Endometrium (tissue), 2 donors: ENCODE measurements at regions not wholly inside any gene's neighbourhood (a gene's known extent, or its start where the extent isn't known, plus 50 kb on each side); places are given as distances from the start of the nearest gene placed in this dataset.

Experiments
- FAIRE-seq: peaks from 2 replicates; lab custom pipeline; 2012; peaks lifted over from hg19 to GRCh38; lab: Jason Lieb, UNC
- donor health status: control.
- donor health status: control.

DNA sequence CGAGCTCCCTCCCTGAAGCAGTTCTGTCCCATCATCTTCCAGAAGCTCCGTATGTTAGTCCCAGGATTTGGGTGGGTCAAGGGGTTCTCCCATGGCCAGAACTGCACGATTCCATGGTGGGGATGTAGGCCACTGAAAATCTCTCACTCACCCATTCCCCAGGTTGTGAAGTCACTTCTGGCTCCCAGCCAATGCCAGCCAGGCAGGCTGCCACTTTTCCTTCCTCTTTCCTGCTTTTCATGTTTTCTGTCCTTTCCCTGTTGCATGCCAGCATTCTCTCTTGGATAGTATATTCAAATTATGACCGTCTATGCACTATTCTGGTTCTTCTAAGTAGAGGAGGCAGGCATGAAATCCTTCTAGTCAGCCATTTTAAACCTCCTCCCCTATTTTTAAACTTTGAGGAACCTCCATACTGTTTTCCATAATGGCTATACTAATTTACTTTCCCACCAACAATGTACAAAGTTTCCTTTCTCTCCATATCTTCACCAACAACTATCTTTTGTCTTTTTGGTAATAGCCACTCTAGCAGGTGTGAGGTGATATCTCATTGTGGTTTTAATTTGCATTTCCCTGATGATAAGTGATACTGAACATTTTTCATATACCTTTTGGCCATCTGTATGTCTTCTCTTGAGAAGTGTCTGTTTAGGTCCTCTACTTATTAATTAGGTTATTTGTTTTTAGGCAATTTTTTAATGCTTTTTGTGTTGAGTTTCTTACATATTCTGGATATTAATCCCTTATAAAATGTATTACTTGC, 182.1 kb upstream of the TET2 start:
- no peak for FAIRE-seq

GRCh38 chr4:104966349-104967033, 180.2 kb upstream of the TET2 start:
- peak; percentile 48 for FAIRE-seq

- FAIRE-seq = no peak
Observed at GRCh38 chr4:104967034-104967401, 179.7 kb upstream of the TET2 start.

GRCh38 chr4:104969394-104970082, 177.1 kb upstream of the TET2 start:
- FAIRE-seq = no peak

- FAIRE-seq = no peak
Observed at GRCh38 chr4:104971462-104971861, 175.2 kb upstream of the TET2 start.

DNA sequence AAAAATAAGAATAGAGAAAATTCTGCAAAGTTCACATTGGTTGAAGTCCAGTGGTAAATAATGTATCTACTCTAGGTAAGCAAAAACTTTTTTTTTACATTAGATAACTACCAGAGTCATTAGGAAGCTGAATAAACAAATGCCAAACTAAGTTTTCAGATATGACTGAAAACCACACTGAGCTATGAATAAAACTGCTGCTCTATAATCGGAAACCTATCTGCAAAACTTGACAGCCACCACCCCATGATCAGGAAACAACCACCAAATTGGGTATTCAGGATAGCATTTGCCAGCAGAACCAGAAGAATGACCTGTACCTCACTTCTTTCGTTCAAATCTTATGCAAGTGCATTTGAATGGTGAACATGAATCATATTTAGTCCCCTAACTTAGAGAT, 173.0 kb upstream of the TET2 start:
- FAIRE-seq = no peak

DNA sequence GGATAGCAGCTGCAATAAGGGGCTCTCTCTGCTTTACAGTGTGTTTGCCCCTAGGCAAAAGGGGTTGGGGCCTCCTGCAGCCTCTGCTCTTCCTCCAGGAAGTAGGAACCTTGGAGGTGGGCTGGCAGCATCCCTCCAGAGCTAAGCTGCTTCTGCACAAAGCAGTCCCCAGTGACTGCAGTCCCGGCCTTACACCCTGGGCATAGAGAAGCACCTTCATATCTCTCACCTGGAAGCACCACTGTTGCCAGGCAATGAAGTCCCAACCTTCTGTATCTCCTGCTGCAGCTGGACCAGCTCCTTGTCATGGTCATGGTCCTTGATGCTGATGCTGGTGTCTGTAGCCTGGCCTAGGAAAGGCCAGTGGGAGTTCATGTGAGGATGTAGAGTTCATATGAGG, 171.1 kb upstream of the TET2 start:
- no peak for FAIRE-seq

DNA sequence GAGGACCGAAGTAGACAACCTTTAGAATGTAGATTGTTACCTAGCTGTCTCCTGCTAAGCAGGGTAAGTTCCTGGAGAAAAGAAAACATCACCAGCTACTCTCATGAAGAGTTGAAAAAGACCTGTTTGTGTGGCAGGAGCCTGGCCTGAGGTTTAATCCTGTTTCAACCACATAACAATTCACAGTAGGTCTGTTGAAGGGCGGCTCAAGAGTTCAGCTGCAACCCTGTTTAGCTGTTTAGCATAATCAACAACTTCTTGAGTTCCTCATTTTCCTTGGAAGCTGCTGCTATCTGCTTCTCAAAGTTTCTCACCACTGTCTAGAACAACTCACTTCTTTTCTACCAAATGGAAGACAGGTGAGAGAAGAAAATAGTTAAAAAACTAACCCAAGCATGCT, 170.4 kb upstream of the TET2 start:
- FAIRE-seq = no peak

DNA sequence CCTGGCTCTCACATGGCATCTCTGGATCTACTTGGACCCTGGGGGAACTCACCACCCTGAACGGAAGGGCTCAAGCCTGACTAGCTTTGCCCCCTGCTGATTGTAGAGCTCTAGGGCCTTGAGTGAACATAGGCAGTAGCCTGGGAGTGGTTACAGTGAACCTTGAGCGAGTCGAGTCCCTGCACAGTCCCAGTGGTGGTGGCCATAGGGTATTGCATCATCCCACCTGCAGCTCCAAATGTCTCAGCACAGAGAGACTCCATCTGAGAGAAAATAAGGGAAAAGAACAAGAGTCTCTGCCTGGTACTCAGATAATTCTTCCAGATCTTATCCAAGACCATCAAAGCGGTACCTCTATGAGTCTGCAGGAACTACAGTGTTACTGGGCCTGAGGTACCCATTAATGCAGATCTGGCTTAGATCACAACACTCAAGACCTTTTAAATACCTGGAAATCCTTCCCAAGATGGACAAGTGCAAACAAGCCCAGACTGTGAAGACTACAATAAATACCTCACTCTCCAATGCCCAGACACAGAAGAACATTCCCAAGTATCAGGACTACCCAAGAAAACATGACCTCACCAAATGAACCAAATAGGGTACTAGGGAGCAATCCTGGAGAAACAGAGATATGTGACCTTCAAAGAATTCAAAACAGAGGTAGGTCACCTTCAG, 167.5 kb upstream of the TET2 start:
- no peak for FAIRE-seq

- no peak for FAIRE-seq
Observed at GRCh38 chr4:104983615-104984179, 163.0 kb upstream of the TET2 start.

- no peak for FAIRE-seq
Observed at GRCh38 chr4:104986306-104986705, 160.4 kb upstream of the TET2 start.

DNA sequence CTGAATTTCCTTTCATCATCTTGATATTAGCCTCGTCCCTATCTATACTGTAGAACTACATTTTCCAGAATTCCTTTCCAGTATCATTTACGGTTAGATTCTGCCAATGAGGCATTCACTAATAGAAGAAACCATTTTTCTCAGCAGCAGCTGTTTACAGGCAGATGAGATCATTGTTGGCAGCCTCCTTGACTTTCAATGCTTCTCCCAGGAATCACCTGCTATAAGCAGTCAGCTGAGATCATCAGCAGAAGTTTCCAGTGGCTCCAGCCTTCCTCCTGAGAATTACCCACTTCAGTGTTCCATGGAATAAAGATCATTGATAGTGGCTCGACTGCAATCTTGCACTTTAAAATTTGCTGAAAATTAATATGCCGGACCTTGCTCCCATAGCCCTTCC, 157.3 kb upstream of the TET2 start:
- no peak for FAIRE-seq

DNA sequence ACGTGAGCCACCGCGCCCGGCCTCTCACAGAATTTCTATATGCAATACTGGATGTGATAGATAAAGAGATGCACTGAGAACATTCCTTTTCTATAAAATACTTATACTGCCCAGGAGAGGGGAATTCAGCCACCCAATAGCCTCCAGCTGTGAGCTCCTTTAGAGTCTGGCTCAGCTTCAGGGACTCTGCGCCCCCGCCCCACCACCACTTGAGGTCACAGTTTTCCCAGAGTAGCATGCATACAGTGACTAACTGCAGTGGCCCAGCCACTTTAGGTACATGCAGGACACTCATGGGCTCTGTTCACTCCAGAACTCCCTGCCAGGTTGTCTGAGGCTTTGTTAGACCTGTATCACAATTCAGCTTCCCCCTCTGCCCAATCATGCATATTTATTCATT, 144.4 kb upstream of the TET2 start:
- no peak for FAIRE-seq

DNA sequence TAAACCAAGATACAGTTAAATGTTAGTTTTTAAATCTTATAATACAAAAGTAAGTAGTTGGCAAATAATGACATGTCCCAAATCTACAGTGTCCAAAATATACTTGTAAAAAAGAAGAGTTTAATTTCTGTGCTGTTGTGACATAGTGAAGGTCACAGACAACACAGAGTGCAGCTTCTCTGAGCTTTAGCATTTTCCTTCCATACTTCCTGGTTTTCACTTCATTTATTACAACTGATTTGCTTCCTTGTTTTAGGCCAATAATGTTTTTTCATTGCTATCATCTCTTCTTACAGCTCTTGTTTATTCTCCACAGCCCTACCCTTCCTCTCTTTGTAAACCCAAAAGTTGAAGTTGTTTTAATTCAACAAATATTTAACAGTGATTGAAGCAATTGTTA, 132.4 kb upstream of the TET2 start:
- FAIRE-seq = no peak

- FAIRE-seq = no peak
Observed at GRCh38 chr4:105014635-105015034, 132.0 kb upstream of the TET2 start.

- no peak for FAIRE-seq
Observed at GRCh38 chr4:105015750-105016149, 130.9 kb upstream of the TET2 start.

DNA sequence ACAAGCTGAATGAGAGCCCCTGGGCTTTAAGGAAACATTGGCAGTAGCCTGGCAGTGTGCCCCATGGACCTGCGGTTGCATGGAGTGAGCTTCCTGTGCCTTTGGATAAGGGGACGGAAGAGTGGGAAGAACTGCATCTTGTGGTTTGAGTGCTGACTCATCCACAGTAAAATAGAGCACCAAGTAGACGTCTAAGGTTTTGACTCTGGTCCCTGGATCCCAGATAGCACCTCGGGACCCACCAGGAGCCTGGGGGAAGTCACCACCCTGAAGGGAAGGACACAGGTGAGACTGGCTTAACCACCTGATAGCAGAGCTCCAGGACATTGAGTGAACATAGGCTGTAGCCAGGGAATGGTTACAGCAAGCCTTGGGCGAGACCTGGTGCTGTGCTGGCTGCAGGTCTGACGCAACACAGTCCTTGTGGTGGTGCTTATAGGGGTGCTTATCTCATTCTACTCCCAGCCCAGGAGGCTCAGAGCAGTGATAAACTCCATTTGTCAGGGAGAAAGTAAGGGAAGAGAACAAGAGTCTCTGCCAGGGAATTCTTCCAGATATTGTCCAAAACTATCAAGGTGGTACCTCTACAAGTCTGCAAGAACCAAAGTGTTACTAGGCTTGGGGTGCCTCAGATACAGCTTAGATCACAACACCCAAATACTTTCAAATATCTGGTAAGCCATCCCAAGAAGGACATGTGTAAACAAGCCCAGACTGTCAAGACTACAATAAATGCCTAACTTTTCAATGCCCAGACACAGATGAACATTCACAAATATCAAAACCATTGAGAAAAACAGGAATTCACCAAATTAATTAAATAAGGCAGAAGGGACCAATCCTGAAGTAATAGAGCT, 123.6 kb upstream of the TET2 start:
- FAIRE-seq = no peak

- FAIRE-seq = no peak
Observed at GRCh38 chr4:105023668-105024055, 123.0 kb upstream of the TET2 start.

DNA sequence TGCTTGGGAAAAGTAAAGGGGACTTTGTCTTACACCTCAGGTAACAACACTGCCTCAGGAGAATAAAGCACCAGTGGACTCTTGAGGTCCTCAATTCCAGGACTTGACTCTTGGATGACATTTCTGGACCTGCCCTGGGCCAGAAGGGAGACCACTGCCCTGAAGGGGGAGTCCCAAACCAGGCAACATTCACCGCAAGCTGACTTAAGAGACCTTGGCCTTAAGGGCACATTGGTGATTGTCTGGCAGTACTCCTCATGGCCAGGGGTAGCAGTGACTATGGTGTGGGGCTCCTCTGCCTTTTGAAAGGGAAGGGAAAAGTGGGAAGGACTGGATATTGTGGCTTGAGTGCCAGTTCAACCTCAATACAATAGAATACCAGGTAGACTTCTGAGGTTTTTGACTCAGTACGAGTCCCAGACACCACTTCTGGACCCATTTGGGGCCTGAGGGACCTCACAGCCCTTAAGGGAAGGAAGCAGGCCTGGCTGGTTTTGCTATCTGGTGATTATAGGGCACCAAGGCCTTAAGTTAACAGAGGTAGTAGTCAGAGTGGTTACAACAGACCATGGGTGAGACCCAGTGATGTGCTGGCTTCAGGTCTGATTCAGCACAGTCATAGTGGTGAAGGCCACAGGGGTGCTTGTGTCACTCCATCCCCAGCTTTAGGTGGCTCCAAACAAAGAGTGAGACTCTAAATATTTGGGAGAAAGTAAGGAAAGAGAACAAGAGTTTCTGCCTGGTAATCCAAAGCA, 121.2 kb upstream of the TET2 start:
- FAIRE-seq = no peak

DNA sequence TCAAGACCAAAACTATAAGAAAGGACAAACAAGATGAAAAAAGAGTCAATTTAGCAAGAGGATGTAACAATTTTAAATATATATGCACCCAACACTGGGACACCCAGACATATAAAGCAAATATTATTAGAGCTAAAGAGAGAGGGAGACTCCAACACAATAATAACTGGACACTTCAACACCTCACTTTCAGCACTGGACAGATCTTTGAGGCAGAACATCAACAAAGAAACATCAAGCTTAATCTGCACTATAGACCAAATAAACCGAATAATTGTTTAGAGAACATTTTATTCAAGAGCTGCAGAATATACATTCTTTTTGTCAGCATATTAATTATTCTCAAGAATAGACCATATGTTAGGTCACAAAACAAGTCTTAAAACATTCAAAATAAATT, 109.7 kb upstream of the TET2 start:
- FAIRE-seq = no peak

DNA sequence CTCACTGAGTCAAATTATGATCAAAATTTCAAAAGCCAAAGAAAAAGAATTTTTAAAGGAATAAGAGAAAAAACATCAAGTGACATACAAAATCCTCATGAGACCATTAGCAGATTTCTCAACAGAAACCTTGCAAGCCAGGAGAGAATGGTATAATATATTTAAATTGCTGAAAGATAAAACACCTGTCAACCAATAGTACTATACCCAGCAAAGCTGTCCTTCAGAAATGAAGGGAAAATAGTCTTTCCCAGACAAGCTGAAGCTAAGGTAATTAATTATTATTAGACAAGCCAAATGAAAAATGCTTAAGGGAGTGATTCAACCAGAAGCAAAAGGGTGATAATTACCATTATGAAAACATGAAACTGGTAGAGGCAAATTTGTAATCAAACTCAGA, 104.2 kb upstream of the TET2 start:
- FAIRE-seq = no peak
